ENCODE measurements at regions not wholly inside any gene's neighbourhood (a gene's known extent, or its start where the extent isn't known, plus 50 kb on each side); places are given as distances from the start of the nearest gene placed in this dataset.

- DNase-seq (ENCODE audit: low read depth in 2 of 2), result no peak
Measured at GRCh38 chr13:31081316-31081715, 80.4 kb downstream of the HSPH1 start.

DNA sequence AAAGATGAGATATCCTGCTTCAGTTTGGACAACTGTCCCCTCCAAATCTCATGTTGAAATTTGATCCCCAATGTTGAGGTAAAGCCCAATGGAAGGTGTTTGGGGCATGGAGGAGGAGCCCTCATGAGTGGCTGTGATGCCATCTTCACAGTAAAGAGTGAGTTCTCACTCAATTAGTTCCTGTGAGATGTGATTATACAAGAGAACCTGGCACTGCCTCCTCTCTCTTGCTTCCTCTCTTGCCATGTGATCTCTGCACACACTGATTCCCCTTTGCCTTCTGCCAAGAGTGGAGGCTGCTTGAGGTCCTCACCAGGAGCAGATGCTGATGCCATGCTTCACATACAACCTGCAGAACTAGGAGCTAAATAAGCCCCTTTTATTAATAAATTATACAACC is 86.9 kb downstream of the HSPH1 start:
- DNase-seq (ENCODE audit: low read depth in 2 of 2), result no peak

DNA sequence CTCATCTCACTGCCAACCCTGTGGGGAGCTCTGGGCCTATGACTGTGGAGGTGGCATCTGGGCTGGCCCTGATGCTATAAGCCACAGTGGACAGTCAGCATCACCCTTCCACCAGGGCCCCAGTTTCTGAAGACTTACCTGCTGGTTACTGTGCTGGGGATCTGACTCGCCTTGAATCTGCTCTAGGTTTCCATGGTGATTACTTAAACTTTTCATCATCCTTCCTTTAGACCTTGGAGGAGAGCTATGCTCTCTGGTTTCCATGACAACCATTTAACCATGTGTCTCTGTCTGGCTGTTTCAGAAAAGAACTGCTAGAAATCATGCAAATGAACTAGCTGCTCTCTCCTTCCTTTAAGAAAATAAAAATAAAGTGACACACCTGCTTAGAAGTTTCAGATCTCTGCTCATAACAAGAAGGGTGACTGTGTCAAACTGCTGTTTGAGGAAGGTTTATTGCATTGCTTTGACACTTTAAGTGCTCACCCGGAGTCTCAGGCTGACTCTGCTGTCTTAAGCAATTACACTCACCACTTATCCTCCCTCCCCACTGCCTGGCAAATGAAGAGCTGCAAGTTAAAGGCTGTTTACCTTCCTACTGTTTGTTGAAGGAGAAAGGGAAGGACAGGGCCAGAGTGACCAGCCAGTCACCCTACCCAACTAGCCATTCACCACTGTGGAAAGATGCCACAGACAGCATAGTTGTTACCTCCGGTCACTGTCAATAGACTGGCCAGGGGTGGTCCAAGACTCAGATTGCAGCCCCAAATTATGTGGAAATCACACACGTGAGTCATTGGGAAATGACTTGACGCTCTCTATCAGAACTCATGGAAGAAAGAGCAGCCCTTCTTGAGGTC is 87.6 kb downstream of the HSPH1 start:
- peak; percentile 2 to 15 for DNase-seq (ENCODE audit: low read depth in 2 of 2)

- DNase-seq (ENCODE audit: low read depth in 2 of 2), result no peak
Measured at GRCh38 chr13:31072041-31072440, 89.7 kb downstream of the HSPH1 start.

DNA sequence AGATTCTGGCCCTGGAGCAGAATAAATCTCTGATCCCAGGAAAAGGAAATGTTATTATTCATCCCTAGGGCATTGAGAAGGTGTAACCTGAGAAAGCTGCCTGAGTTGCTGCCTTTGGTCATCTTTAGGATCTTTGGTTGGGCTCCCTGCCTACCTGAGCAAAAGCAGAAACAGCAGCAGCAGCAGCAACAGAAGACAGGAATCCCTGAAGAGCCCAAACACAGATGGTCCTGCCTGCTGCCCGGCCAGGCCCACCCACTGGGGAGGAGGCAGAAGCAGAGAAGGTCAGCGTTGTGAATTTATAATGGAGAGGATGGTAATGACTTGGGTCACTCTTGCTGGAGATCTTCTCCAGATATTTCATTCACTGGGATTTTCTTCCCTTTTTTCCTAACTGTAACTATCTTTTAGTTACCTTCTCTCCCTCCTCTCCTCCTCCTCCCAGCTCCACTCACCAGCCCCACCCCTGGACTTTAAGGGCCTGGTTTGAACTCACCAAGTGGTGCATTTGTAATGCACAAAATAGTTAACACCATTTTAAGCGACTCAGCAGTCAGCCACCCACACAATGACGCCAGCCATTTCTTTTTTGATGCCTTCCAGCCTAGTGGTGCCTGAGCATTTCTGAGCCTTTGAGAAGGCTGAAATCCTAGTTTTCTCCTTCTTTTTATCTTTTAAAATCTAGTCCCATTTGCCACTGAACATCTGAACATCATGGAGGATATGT is 91.7 kb downstream of the HSPH1 start:
- DNase-seq (ENCODE audit: low read depth in 2 of 2), result no peak

DNA sequence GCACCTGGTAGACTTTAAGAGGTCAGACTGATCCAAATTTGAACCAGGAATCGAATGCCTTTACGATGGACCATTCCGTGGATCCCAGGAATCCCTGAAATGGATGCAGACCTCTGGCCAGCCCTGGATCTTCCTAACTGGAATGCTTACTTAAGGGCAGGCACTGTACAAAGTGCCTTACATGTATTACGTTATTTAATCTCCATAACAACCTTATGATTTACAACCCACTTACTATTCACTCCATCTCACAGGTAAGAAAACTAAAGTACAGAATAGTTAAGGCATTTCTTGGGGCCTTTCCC is 93.6 kb downstream of the HSPH1 start:
- DNase-seq (ENCODE audit: low read depth in 2 of 2), result no peak

DNA sequence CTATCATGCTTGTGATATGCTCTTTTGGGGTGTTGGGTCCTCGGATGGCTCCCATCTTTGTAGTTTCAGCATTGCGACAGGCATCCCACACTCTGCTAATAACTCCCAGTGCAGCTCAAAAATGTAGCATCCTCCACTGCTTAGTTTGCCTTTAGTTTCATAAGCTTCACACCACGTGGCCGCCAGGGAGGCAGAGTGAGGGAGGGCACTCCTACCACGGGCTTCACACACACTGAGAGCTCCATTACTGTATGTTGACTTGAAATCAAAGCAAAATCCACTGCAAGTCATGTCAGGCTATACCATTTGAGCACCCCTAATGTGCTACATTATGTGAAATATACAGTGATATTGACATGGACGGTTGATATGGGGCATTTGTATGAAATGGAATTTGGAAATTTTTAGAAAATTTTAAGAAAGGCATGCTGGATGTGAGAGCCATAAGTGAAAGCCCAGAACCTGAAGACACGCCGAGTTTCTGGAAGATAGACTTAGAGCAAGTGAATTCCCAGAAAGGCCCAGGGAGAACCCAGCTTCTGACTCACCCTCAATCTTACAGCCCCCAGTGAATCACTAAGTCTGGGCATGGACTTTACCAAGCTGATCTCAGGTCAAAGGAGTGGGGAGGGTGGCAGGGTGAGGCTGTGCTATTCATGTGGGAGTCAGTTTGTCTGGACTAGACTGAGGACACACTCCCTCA is 94.1 kb downstream of the HSPH1 start:
- DNase-seq (ENCODE audit: low read depth in 2 of 2), result no peak

DNA sequence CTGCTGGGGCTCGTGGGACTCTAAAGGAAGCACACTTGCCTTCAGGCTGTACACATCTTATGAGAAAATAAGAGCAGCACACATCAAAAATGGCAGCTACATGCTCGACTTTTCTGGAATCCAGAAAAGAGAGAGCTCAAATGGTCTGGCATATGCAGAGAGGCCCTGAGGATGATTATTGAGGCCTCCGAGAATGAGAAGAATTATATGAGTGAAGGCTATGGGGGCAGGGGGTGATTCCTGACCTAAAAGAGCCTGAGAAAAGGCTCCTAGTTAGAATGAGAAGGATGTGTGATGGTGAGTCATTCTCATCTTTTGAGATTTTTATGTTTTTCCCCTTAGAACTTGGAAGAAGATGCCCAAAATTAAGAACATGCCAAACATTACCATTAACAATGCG is 97.1 kb downstream of the HSPH1 start:
- no peak for DNase-seq (ENCODE audit: low read depth in 2 of 2)

DNA sequence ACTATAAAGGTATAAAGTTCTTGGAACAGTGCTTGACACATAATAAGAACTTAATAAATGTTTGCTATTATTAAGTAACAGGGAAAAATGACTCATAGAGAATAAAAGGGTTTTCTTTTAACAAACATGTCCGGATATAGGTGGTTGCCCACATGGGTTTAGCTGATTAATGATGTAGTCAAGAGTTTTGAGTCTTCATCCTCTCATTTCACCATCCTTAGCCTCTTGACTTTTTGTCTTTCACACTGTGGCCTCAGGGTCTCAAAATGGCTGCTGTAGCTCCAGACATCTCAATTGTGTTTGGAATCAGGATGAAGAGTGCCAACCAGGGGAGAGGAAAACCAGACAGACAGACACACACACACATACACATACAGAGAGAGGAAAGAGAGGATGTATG is 97.9 kb downstream of the HSPH1 start:
- DNase-seq (ENCODE audit: low read depth in 2 of 2), result no peak

- DNase-seq (ENCODE audit: low read depth in 2 of 2), result no peak
Measured at GRCh38 chr13:31060655-31061054, 101.0 kb downstream of the HSPH1 start.

DNA sequence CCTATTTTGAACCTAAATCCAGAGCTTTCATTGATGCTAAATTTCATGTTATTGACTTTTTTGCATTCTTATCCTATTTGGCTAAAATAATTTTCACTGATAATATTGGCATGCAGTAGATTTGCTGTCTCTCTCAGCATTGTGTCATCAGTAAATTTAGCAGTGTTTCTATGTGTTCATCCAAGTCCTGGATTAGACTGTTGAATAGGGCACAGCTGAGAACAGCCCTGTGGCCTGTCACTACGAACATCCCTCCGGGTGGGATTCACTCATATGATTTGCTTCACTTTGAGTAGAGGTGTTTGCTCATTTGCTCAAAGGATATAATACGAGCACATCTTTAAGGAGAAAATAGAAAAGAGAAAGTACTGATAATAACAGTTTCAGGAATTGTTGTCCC is 101.5 kb downstream of the HSPH1 start:
- DNase-seq (ENCODE audit: low read depth in 2 of 2), result no peak

- no peak for DNase-seq (ENCODE audit: low read depth in 2 of 2)
Measured at GRCh38 chr13:31057403-31058033, 104.2 kb downstream of the HSPH1 start.

DNA sequence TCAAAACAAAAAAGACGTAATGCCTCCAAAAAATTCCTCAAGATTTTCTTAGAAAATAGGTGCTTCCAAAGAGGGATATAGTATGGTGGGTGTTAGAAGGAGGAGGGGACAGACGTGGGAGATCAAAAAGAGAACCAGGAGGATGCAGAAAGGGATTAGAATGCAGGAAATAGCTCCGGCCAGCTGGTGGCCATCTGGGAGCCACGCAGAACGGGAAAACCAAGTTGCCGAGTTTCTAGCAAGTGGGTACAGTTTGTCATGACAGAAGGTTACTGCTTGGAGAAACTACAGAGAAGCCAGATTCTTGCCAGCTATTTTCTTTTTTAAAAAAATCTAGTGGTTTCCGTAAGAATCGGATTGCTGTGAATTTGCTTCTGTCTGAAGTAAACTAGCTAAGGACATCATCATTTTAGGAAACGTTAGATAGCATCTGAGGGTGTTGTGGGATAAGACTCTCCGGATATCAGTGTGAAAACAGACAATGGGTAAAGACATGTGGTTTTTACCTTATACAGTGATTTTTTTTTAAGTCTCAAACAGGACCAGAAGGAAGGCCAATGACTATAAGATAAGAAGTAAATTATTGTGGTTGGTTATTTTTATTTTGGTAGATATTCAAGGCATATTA is 104.9 kb downstream of the HSPH1 start:
- DNase-seq (ENCODE audit: low read depth in 2 of 2), result no peak

DNA sequence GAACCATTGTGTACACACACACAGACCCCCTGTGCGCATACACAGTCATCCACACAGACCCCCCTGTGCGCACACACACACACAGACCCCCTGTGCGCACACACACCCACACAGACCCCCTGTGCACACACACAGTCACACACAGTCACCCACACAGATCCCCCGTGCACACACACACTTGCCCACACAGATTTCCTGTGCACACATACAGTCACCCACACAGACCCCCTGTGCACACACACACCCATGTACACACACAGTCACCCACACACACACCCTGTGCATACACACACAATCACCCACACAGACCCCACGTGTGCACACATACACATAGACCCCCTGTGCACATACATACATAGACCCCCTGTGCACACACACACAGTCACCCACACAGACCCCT is 106.1 kb downstream of the HSPH1 start:
- no peak for DNase-seq (ENCODE audit: low read depth in 2 of 2)

DNA sequence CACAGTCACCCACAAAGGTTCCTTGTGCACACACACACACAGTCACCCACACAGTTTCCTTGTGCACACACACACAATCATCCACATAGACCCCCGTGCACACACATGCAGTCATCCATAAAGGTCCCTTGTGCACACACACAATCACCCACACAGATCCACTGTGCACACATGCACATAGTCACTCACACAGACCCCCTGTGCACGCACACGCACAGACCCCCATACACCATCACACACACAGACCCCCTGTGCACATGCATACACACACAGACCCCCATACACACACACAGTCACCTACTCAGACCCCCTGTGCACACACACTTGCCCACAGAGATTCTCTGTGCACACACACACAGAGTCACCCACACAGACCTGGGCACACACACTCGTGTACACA is 107.1 kb downstream of the HSPH1 start:
- no peak for DNase-seq (ENCODE audit: low read depth in 2 of 2)

GRCh38 chr13:31053896-31054295 is 107.8 kb downstream of the HSPH1 start:
- DNase-seq (ENCODE audit: low read depth in 2 of 2), result no peak

DNA sequence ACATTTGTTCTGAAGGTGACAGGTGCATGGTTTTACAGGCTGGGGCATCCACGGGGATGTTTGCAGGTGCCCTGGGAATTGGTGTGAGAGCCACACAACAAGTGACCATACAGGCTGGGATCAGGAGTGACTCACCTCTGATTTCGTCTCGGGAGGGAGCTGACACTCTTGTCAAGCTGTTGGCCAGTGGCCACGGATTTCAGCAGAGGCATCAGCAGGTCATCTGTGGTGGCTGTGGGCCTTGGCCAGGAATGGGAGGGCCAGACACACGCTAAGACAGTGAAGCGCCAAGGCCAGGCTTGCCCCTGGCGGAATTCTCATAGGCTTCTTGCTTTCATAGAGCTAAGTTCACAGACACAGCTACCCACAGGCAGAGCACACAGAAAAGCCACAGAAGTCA is 108.6 kb downstream of the HSPH1 start:
- no peak for DNase-seq (ENCODE audit: low read depth in 2 of 2)

DNA sequence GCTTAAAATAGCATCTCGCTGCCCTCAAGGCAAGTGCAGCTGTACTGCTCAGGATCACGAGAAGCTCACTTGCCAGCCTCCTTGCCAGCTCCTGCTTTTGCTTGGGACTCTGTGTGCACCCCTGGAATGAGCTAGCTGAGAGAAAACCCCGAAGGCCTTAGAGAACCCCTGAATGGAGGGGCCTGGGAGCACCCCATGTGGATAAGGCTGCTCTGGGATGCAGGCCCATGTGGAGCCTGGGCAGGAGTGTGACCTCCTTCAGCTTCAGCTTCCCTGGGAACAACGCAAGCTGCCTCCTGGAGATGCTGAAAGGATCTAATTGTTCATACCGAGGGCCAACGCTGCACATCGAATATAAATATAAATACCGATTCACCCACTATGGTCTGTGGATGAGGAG is 109.2 kb downstream of the HSPH1 start:
- DNase-seq (ENCODE audit: low read depth in 2 of 2), result no peak

GRCh38 chr13:31051999-31052398 is 109.7 kb downstream of the HSPH1 start:
- DNase-seq (ENCODE audit: low read depth in 2 of 2), result no peak

GRCh38 chr13:31050486-31051400 is 111.0 kb downstream of the HSPH1 start:
- DNase-seq (ENCODE audit: low read depth in 2 of 2), result no peak

- no peak for DNase-seq (ENCODE audit: low read depth in 2 of 2)
Measured at GRCh38 chr13:31049833-31050232, 111.9 kb downstream of the HSPH1 start.
